ENCODE measurements at regions not wholly inside any gene's neighbourhood (a gene's known extent, or its start where the extent isn't known, plus 50 kb on each side); places are given as distances from the start of the nearest gene placed in this dataset.

DNA sequence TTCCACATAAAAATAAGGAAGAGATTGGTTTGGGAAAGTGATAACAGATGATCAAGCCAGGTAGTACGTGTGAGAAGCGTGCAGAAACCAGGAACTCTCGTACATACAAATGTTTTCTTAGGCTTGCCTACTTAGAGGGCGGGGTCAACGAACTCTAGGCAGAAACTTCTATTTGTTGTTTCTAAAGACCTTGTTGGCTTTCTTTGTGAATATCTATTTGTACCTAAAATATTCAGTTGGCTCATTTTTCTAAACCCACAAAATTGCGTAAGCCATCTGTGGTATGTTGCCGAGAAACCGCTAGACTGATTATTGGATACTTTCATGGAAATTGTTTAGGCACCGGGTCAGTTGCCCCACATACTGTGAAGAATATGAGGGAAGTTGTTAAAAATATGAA lies 458.5 kb downstream of the MAT2B start:
- DNase-seq = no peak

DNA sequence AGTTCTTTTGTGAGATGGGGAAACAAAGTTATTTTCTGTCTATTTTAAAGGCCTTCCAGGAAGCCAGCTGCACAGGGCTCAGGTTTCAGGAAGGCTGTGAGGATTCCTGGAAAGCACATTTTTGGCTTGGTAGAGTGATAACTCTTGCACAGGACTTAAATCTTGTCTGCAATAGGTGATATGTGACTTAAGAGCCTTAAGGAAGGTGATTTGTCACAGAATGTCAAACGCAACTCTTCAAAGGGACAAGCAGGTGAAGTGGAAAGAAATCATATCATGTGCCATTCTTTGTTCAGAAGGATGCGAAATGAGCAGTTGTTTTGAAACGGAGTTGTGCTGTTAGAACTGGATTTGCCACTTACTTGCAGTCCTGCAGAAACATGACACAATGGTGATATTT lies 459.3 kb downstream of the MAT2B start:
- no peak for DNase-seq

- DNase-seq = no peak
Measured at GRCh38 chr5:163967268-163967667, 461.8 kb downstream of the MAT2B start.

DNA sequence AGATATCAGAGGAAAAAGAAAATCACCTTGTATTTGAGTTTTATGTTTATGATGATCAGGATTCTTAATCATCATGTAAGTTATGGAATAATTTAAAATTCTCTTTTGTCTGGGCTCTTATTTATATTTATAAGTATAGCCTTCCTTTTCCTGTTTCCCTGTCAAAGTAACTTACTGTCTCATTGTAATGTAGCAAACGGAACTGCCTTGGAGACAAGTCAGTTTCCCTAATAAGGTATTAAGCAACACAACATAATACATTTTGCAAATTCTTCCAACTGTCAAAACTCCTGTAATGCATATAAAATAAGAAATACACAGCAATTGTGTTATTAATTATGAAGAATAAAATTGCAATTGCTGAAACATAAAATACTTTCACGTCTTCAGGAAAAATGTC lies 463.2 kb downstream of the MAT2B start:
- DNase-seq = no peak

DNA sequence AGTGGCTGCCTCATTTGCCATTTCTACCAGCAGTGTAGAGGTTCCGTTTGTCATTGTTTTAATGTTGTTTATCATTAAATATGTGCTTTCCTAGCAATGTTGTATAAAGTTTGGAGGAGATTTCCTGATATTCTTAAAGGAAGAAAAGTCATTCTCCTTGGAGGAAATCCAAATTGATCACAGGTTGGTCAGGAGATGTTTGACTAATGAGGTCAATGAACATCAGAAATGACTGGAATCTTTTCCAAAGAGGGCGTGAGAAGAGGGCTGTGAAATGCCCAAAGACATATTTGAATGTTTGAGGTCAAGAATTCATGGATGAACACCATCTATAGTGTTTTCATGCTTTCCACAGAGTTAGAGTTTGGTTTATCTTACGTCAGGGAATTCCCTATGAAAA lies 471.3 kb downstream of the MAT2B start:
- no peak for DNase-seq

- DNase-seq = no peak
Measured at GRCh38 chr5:163978897-163979296, 473.5 kb downstream of the MAT2B start.

- DNase-seq = no peak
Measured at GRCh38 chr5:163988566-163988965, 483.1 kb downstream of the MAT2B start.

- DNase-seq = no peak
Measured at GRCh38 chr5:163993126-163993525, 487.7 kb downstream of the MAT2B start.

- no peak for DNase-seq
Measured at GRCh38 chr5:163995206-163995605, 489.8 kb downstream of the MAT2B start.

DNA sequence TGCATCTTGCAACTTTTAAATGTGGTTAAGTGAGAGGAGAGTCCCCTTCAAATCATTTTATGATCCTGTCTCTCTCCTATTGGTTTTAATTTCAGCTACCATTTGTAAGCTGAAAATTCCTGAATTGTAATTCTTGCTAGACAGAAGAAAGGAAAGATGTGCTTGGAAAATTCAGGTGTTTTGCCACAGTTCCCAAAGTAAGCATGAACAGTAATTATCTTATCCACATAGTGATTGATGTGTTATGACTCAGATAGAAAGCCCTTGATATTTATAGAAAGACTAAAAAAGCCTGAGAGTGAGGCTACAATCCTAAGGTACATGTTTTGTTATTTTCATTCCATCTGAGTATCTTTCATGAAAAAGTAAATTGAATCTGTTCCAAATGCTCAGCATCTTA lies 492.5 kb downstream of the MAT2B start:
- DNase-seq = no peak

GRCh38 chr5:164000241-164000640 lies 494.8 kb downstream of the MAT2B start:
- DNase-seq = no peak

DNA sequence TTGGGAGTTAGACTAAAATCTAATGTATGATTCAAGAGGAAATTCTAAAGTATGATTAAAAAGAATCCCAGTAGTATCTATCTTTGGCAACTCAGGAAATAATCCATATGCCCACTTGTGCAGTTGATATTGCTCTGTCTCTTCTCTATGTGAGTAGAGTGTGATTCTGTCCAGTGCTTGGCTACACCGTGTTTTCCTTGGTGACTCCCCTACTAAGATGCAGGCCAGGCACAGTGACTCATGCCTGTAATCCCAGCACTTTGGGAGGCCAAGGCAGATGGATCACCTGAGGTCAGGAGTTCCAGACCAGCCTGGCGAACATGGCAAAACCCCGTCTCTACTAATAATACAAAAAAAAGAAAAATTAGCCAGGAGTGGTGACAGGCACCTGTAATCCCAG lies 495.4 kb downstream of the MAT2B start:
- no peak for DNase-seq

- no peak for DNase-seq
Measured at GRCh38 chr5:164002214-164002613, 496.8 kb downstream of the MAT2B start.

- no peak for DNase-seq
Measured at GRCh38 chr5:164002628-164003027, 497.2 kb downstream of the MAT2B start.

- no peak for DNase-seq
Measured at GRCh38 chr5:164005071-164005470, 499.7 kb downstream of the MAT2B start.

DNA sequence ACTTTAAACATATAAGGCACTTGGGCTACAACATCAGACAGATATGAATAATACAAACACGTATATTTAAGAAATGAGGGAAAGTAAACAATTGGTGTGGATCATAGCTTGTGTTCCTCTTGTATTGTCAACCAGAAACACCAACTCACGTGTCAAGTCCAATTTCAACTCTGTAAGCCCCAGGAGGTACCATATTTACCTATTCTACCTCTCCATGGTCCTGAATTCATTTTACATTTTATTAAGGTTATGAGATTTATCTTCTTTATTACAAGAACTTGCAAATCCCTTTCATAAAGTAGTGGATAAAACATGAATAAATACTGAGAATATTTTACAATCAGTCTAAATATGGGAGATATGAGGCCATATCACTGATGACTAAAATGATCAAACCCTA lies 501.6 kb downstream of the MAT2B start:
- no peak for DNase-seq

DNA sequence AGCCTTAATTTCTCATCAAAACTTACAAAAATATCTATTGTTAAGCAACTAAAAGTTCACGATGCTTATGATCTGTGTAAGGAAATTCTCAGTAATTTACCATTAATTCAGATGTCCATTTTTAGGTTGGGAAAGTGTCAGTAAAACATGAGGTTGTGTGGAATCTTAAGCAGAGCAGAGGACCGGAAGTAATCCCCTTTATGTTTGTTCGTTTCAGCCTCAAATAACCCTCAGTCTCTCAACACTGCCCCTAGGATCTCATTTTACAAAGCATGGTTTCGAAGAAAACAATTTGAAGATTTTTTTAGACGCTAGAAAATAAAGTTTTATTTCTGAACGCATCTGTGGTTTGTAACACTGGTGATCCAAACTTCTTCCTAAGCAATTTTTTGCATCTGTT lies 504.2 kb downstream of the MAT2B start:
- DNase-seq = no peak

GRCh38 chr5:164010900-164011299 lies 505.5 kb downstream of the MAT2B start:
- no peak for DNase-seq

- no peak for DNase-seq
Measured at GRCh38 chr5:164012371-164012770, 507.0 kb downstream of the MAT2B start.

DNA sequence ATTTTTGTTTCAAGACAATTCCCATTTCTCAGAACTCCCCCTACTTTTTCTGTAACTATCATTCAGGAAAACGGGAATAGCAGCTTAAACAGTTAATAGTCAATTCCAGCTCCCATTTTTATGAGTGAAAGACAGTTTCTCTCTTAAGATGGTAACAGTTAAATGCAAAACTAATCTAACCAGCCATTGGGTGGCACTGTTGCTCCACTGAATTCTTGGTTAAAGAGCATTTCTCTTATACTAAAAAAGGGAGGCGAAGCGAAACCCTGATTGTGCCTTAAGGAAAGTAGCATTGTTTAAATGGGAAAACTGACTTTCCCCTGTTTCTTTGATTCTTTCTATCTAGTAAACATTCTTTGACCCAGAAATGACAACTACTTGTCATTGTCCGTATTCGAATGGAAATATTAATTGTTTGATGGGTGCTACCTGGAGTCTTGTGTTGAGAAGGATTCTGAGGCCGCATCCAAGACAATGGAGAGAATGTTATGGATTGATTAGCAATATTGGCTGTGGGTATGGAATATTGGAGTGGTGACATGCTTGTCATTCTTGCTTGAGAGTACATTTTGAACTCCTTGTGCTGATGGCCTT lies 507.8 kb downstream of the MAT2B start:
- DNase-seq = peak; percentile 5

DNA sequence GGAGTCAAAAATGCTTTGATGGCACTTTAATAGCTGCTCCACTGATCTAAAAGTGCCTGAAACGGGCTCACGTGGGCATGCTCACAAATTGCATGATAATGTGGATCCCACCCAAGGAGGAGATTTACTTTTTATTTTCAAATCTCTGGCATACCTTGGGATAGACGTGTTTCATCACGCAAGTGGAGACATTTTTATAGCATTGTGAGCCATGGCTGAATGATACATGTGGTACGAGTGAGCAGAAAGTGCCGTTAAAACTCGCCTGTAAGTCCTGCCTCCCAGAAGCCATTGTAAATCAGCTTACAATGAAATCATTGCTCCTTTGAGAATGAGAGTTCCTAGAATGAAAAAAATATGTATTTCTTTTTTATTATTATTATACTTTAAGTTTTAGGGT lies 514.7 kb downstream of the MAT2B start:
- no peak for DNase-seq

GRCh38 chr5:164027738-164028137 lies 522.3 kb downstream of the MAT2B start:
- no peak for DNase-seq

GRCh38 chr5:164038128-164038783 lies 532.8 kb downstream of the MAT2B start:
- no peak for DNase-seq

GRCh38 chr5:164041105-164041504 lies 535.7 kb downstream of the MAT2B start:
- DNase-seq = no peak

DNA sequence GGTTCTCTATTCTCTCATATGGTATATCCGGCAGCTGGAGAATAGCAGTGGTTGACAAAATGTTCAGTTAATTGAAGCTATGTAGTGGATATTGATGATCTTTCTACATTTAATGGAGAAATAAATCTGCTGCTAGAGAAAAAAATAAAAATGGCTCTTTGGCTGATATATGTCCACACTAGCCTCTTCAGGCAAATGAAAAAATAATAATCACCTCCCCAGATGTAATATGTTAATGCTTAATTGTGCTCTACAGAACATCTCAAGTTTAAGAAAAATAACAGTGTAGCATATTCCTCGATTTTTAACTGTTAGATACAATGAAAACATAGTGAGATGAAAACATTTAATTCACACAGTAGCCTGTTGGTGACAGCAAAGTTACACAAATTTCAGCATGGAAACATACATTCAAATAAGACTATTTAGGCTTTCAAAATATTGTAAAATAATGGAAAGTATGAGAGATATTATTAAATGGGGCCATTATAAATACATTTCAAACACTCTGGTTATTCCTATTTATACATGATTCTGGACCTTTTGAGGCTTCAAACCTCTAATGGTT lies 543.0 kb downstream of the MAT2B start:
- DNase-seq = no peak

Measured in 8988T (cell line).